Endodermal cell (in vitro differentiated cells): ENCODE measurements at regions not wholly inside any gene's neighbourhood (a gene's known extent, or its start where the extent isn't known, plus 50 kb on each side); places are given as distances from the start of the nearest gene placed in this dataset.

Source experiments
- DNase-seq: peaks from one replicate; pipeline ENCODE4 v3.0.0-alpha.2; 2017
- H3K27ac ChIP-seq: 2 replicates; pipeline ENCODE4 v1.5.1; 2013; ENCODE audit warnings: mild to moderate bottlenecking, low read depth, low read length, moderate library complexity
- H3K27me3 ChIP-seq: 2 replicates; pipeline ENCODE4 v1.6.1; 2013; ENCODE audit warnings: mild to moderate bottlenecking, low read length, moderate library complexity; ENCODE audit not compliant: insufficient read depth, control insufficient read depth, poor library complexity, severe bottlenecking
- H3K36me3 ChIP-seq: 2 replicates; pipeline ENCODE4 v1.7.0; 2013; ENCODE audit warnings: mild to moderate bottlenecking, low read length, moderate library complexity; ENCODE audit not compliant: control insufficient read depth, insufficient read depth
- H3K4me1 ChIP-seq: one replicate; pipeline ENCODE4 v1.7.0; 2013; ENCODE audit warnings: low read length; ENCODE audit not compliant: control insufficient read depth, insufficient read depth
- H3K4me3 ChIP-seq: 2 replicates; pipeline ENCODE4 v1.5.1; 2013; ENCODE audit warnings: mild to moderate bottlenecking, low read length, moderate library complexity
- H3K9ac ChIP-seq: 2 replicates; pipeline ENCODE4 v1.6.1; 2013; ENCODE audit warnings: mild to moderate bottlenecking, low read length, moderate library complexity; ENCODE audit not compliant: poor library complexity, severe bottlenecking; ENCODE audit errors: extremely low read depth
- H3K9me3 ChIP-seq: 2 replicates; pipeline ENCODE4 v1.6.1; 2013; ENCODE audit warnings: mild to moderate bottlenecking, low read length, moderate library complexity; ENCODE audit not compliant: control insufficient read depth
- H3K27ac Mint-ChIP-seq: 2 replicates; pipeline ENCODE4 v1.8.0; 2020; ENCODE audit warnings: mixed read lengths
- H3K27me3 Mint-ChIP-seq: 2 replicates; pipeline ENCODE4 v1.8.0; 2021; ENCODE audit warnings: mild to moderate bottlenecking, mixed read lengths; ENCODE audit not compliant: insufficient read depth
- H3K36me3 Mint-ChIP-seq: 2 replicates; pipeline ENCODE4 v1.8.0; 2020; ENCODE audit warnings: low read depth, mixed read lengths
- H3K4me1 Mint-ChIP-seq: 2 replicates; pipeline ENCODE4 v1.8.0; 2020; ENCODE audit warnings: mixed read lengths
- H3K4me3 Mint-ChIP-seq: 2 replicates; pipeline ENCODE4 v1.8.0; 2020; ENCODE audit warnings: mild to moderate bottlenecking, moderate library complexity, mixed read lengths
- H3K9me3 Mint-ChIP-seq: 2 replicates; pipeline ENCODE4 v1.8.0; 2020; ENCODE audit warnings: mild to moderate bottlenecking, mixed read lengths
- WGBS, 2 experiments: methylation state at CpG; one replicate each; pipeline versions ENCODE4 v1.1.5 to v1.1.7; 2013; ENCODE audit warnings: missing lambda C conversion rate in 2 of 2, mixed read lengths in 1 of 2; ENCODE audit not compliant: insufficient coverage in 1 of 2, insufficient read length in 1 of 2; 5-methylcytosine and 5-hydroxymethylcytosine counted together
- TF ChIP-seq, protein P1 (sequence below): fragments of 200-600 bp; sonication (generic); conservative IDR thresholded peaks from 2 replicates; pipeline ENCODE4 v1.5.0; 2021; ENCODE audit warnings: antibody characterized with exemption, mild to moderate bottlenecking

DNA sequence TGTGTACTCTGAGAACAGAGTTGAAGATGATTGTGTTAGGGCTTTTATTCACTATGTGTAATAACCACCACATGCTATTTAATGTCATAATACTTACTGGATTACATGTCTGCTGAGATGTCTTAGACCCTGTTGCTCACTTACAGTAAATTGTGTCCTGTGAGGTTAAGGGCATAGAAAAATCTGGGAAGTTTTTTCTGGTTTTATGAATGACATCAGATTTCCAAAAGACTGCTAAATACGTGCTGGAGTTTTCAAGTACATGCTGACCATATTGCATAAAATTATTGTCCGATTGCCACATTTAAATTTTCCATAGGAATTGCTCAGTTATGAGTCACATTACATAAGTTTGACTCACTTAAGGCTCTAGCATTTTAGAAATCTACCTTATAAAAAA is 96.7 kb upstream of the COL5A2 start:
- Histone ChIP-seq H3K36me3 (no peaks in the 10 kb centered on the region), H3K4me1 (no peaks in the 10 kb centered on the region), H3K9ac (no peak overlapping the region), H3K27ac (no peak overlapping the region), H3K27me3 (no peaks in the 10 kb centered on the region), H3K9me3 (no peaks in the 10 kb centered on the region), H3K4me3 (no peak overlapping the region)
- WGBS, 2 experiments: 93 to 100% methylated on average over 2 of the region's 2 CpGs
- TF ChIP-seq, protein P1, sequence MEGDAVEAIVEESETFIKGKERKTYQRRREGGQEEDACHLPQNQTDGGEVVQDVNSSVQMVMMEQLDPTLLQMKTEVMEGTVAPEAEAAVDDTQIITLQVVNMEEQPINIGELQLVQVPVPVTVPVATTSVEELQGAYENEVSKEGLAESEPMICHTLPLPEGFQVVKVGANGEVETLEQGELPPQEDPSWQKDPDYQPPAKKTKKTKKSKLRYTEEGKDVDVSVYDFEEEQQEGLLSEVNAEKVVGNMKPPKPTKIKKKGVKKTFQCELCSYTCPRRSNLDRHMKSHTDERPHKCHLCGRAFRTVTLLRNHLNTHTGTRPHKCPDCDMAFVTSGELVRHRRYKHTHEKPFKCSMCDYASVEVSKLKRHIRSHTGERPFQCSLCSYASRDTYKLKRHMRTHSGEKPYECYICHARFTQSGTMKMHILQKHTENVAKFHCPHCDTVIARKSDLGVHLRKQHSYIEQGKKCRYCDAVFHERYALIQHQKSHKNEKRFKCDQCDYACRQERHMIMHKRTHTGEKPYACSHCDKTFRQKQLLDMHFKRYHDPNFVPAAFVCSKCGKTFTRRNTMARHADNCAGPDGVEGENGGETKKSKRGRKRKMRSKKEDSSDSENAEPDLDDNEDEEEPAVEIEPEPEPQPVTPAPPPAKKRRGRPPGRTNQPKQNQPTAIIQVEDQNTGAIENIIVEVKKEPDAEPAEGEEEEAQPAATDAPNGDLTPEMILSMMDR: no peak
- Mint-ChIP-seq H3K9me3 (peaks cover 8% of the 10 kb centered on the region), H3K4me3 (no peak overlapping the region), H3K36me3 (no peaks in the 10 kb centered on the region), H3K27ac (no peak overlapping the region), H3K4me1 (no peaks in the 10 kb centered on the region), H3K27me3 (no peaks in the 10 kb centered on the region)
- DNase-seq: no peak

DNA sequence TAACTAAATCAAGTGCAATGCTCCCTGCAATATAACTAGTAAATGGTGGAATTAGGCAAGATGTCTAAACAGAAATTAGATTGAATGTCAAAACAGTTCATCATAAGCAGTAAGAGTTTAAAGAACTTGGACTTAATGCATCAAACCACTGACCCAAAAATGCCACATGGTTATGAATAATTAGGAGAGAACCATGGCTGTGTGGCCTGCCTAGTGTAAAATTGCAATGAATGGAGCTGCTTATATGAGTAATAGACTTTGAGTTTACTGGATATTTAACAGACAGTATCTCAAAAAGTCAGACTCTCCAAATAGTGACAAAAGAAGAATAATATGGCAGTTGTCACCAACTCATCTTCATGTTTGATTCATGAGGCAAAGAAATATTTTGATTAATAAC is 101.6 kb upstream of the COL5A2 start:
- H3K4me3 Mint-ChIP-seq: no peak overlapping the region
- no peaks in the 10 kb centered on the region for H3K27me3 ChIP-seq
- H3K36me3 Mint-ChIP-seq: no peaks in the 10 kb centered on the region
- TF ChIP-seq, protein P1: no peak
- H3K4me1 Mint-ChIP-seq: peaks cover 1% of the 10 kb centered on the region
- H3K9me3 Mint-ChIP-seq: no peaks in the 10 kb centered on the region
- no peaks in the 10 kb centered on the region for H3K4me1 ChIP-seq
- DNase-seq: no peak
- H3K9me3 ChIP-seq: no peaks in the 10 kb centered on the region
- H3K27ac Mint-ChIP-seq: no peak overlapping the region
- H3K9ac ChIP-seq: no peak overlapping the region
- H3K36me3 ChIP-seq: no peaks in the 10 kb centered on the region
- no peaks in the 10 kb centered on the region for H3K27me3 Mint-ChIP-seq
- no peak overlapping the region for H3K4me3 ChIP-seq
- no peak overlapping the region for H3K27ac ChIP-seq

DNA sequence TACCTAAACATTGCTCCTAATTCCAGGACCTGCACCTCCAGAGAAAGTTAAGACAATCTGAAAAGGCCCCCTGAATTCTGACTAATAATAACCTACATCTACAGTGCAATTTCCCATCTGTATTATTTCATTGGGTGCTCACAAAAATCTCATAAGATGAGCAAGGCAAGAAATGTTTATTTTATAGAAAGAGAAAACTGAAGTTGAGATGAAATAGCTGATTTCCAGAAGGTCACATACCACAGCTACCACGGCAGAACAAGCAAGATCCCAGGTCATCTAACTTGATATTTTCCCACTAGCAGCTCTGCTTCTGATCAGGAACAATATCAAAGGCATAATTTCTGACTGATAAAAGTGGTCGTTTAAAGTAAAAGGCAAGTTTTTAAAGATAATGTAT is 105.8 kb upstream of the COL5A2 start:
- H3K9me3 ChIP-seq: peaks cover 15% of the 10 kb centered on the region
- Mint-ChIP-seq H3K27ac (peak overlapping the region; percentile 64), H3K9me3 (peaks cover 19% of the 10 kb centered on the region), H3K4me3 (no peak overlapping the region), H3K4me1 (peaks cover 18% of the 10 kb centered on the region), H3K36me3 (peaks cover 3% of the 10 kb centered on the region), H3K27me3 (no peaks in the 10 kb centered on the region)
- TF ChIP-seq, protein P1: no peak
- no peak overlapping the region for H3K9ac ChIP-seq
- no peaks in the 10 kb centered on the region for H3K27me3 ChIP-seq
- WGBS, 2 experiments: 84% methylated on average over 2 of the region's 2 CpGs; no CpG with 5 or more reads in 1 of the 2 experiments
- peaks cover 8% of the 10 kb centered on the region for H3K4me1 ChIP-seq
- no peak overlapping the region for H3K4me3 ChIP-seq
- no peak for DNase-seq
- H3K36me3 ChIP-seq: no peaks in the 10 kb centered on the region
- H3K27ac ChIP-seq: no peak overlapping the region
